ENCODE measurements at regions not wholly inside any gene's neighbourhood (a gene's known extent, or its start where the extent isn't known, plus 50 kb on each side); places are given as distances from the start of the nearest gene placed in this dataset.

GRCh38 chr6:27605401-27606342 lies 132.8 kb upstream of the ZNF184 start:
- TF ChIP-seq SIN3A (IDR thresholded peaks at IDR 0.05; ENCODE audit: borderline replicate concordance, insufficient read depth, low read length), result no peak
- 0 out of 4 replicates have a peak, but pooled peaks of 1 of the 2 experiments have one; percentile 11 for TF ChIP-seq REST (IDR thresholded peaks at IDR 0.05; ENCODE audit: insufficient read depth in 1 of 2, low read depth in 2 of 2, low read length in 2 of 2)
- no peak for TF ChIP-seq FOXP2 (optimal IDR thresholded peaks at IDR 0.05; ENCODE audit: borderline replicate concordance, extremely low read depth, extremely low read length, insufficient read depth)

GRCh38 chr6:27604986-27605385 lies 132.1 kb upstream of the ZNF184 start:
- TF ChIP-seq FOXP2 (optimal IDR thresholded peaks at IDR 0.05; ENCODE audit: borderline replicate concordance, extremely low read depth, extremely low read length, insufficient read depth), result no peak
- TF ChIP-seq TAF1 (IDR thresholded peaks at IDR 0.05; ENCODE audit: borderline replicate concordance, insufficient read depth, low read length), result no peak
- TF ChIP-seq REST (IDR thresholded peaks at IDR 0.05; ENCODE audit: insufficient read depth in 1 of 2, low read depth in 2 of 2, low read length in 2 of 2), result no peak
- no peak for TF ChIP-seq POLR2AphosphoS5 (IDR thresholded peaks at IDR 0.05; ENCODE audit: low read depth, low read length)
- TF ChIP-seq SIN3A (IDR thresholded peaks at IDR 0.05; ENCODE audit: borderline replicate concordance, insufficient read depth, low read length), result no peak

GRCh38 chr6:27601668-27602254 lies 128.9 kb upstream of the ZNF184 start:
- TF ChIP-seq REST (IDR thresholded peaks at IDR 0.05; ENCODE audit: insufficient read depth in 1 of 2, low read depth in 2 of 2, low read length in 2 of 2), result no peak
- no peak for TF ChIP-seq TAF1 (IDR thresholded peaks at IDR 0.05; ENCODE audit: borderline replicate concordance, insufficient read depth, low read length)
- no peak for TF ChIP-seq POLR2AphosphoS5 (IDR thresholded peaks at IDR 0.05; ENCODE audit: low read depth, low read length)

GRCh38 chr6:27599859-27600532 lies 127.1 kb upstream of the ZNF184 start:
- TF ChIP-seq TAF1 (IDR thresholded peaks at IDR 0.05; ENCODE audit: borderline replicate concordance, insufficient read depth, low read length) (no peak), REST (IDR thresholded peaks at IDR 0.05; ENCODE audit: insufficient read depth in 1 of 2, low read depth in 2 of 2, low read length in 2 of 2) (no peak), POLR2AphosphoS5 (IDR thresholded peaks at IDR 0.05; ENCODE audit: low read depth, low read length) (no peak), SIN3A (IDR thresholded peaks at IDR 0.05; ENCODE audit: borderline replicate concordance, insufficient read depth, low read length) (no peak), FOXP2 (optimal IDR thresholded peaks at IDR 0.05; ENCODE audit: borderline replicate concordance, extremely low read depth, extremely low read length, insufficient read depth) (no peak)
